ENCODE measurements at regions not wholly inside any gene's neighbourhood (a gene's known extent, or its start where the extent isn't known, plus 50 kb on each side); places are given as distances from the start of the nearest gene placed in this dataset.

DNA sequence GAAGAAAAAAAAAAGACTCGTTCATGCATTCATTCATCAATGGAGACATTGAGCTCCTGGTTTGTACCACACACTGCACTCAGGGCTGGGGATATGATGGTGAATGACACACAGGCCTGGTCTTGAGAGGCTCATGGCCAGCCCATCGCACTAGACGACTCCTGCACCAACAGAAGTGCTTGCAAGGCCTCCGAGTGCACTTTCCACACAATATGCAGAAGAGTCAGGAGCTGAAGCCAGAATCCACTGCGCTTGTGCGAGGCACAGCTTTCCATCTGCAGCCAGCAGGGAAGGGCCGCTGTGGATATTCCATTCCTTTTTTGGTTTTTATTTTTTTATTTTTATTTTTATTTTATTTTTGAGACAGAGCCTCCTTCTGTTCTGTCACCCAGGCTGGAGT is 192.4 kb downstream of the DICER1 start:
- TF ChIP-seq, protein P1, sequence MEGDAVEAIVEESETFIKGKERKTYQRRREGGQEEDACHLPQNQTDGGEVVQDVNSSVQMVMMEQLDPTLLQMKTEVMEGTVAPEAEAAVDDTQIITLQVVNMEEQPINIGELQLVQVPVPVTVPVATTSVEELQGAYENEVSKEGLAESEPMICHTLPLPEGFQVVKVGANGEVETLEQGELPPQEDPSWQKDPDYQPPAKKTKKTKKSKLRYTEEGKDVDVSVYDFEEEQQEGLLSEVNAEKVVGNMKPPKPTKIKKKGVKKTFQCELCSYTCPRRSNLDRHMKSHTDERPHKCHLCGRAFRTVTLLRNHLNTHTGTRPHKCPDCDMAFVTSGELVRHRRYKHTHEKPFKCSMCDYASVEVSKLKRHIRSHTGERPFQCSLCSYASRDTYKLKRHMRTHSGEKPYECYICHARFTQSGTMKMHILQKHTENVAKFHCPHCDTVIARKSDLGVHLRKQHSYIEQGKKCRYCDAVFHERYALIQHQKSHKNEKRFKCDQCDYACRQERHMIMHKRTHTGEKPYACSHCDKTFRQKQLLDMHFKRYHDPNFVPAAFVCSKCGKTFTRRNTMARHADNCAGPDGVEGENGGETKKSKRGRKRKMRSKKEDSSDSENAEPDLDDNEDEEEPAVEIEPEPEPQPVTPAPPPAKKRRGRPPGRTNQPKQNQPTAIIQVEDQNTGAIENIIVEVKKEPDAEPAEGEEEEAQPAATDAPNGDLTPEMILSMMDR (IDR thresholded peaks at IDR 0.05; ENCODE audit: unreplicated experiment) = no peak
- Mint-ChIP-seq H3K36me3 (ENCODE audit: insufficient read depth, unreplicated experiment) (no peaks in the 10 kb centered on the region), H3K9me3 (ENCODE audit: low read depth, unreplicated experiment) (no peaks in the 10 kb centered on the region), H3K27me3 (ENCODE audit: unreplicated experiment) (peaks cover 53% of the 10 kb centered on the region), H3K4me3 (ENCODE audit: low read depth, unreplicated experiment) (no peak overlapping the region), H3K4me1 (ENCODE audit: low read depth, unreplicated experiment) (no peaks in the 10 kb centered on the region), H3K27ac (ENCODE audit: unreplicated experiment) (no peak overlapping the region)
- CTCF ChIA-PET = no interaction called here
- intact Hi-C loops (cut with micrococcal nuclease; ENCODE audit: unreplicated experiment) = no loop called here
- DNase-seq = no peak
- no TSS peak for BruUV-seq (replicated peaks)

DNA sequence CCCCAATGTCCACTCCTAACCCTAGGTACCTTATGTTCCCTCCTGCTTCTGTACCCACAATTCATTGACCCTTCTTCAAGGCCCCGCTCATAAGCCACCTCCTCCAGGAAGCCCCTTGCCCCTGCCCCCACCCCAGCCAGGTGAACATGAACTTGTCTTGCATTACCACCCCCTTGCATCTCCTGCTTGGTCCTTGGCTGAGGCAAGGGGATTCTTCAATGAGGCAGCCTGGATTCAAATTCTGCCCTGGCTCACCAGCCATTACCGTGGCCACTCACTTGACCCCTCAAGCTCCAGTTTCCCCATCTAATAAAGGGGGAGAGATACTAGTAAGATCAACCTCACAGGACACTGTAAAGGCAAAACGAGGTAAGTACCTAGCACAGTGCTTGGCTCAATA is 193.1 kb downstream of the DICER1 start:
- CTCF ChIA-PET = no interaction called here
- TF ChIP-seq, protein P1 (IDR thresholded peaks at IDR 0.05; ENCODE audit: unreplicated experiment) = no peak
- H3K27me3 Mint-ChIP-seq (ENCODE audit: unreplicated experiment) = peaks cover 61% of the 10 kb centered on the region
- no peak overlapping the region for H3K4me3 Mint-ChIP-seq (ENCODE audit: low read depth, unreplicated experiment)
- H3K27ac Mint-ChIP-seq (ENCODE audit: unreplicated experiment) = no peak overlapping the region
- DNase-seq = no peak
- H3K9me3 Mint-ChIP-seq (ENCODE audit: low read depth, unreplicated experiment) = no peaks in the 10 kb centered on the region
- intact Hi-C loops (cut with micrococcal nuclease; ENCODE audit: unreplicated experiment) = no loop called here
- BruUV-seq (replicated peaks) = no TSS peak
- no peaks in the 10 kb centered on the region for H3K4me1 Mint-ChIP-seq (ENCODE audit: low read depth, unreplicated experiment)
- no peaks in the 10 kb centered on the region for H3K36me3 Mint-ChIP-seq (ENCODE audit: insufficient read depth, unreplicated experiment)

DNA sequence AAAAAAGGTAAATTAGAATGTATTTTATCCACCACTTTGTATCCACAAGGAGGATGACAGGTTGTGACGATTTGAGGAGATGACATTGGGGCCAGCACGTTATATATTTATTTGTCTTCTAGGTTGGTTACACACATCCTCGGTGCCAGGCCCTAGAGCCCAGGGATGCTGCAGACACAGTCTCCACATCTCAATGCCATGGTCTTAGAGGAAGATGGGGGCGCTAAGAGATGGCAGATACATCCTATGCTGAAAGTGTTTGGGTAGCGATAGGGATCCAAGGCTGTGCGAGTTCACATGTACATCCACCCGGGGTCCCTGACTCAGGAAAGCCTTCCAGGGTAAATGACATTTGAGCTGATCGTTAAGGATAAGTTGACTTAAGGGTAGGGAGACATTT is 193.1 kb upstream of the GSC start:
- Mint-ChIP-seq H3K9me3 (ENCODE audit: low read depth, unreplicated experiment) (no peaks in the 10 kb centered on the region), H3K4me1 (ENCODE audit: low read depth, unreplicated experiment) (no peaks in the 10 kb centered on the region)
- no TSS peak for BruUV-seq (replicated peaks)

DNA sequence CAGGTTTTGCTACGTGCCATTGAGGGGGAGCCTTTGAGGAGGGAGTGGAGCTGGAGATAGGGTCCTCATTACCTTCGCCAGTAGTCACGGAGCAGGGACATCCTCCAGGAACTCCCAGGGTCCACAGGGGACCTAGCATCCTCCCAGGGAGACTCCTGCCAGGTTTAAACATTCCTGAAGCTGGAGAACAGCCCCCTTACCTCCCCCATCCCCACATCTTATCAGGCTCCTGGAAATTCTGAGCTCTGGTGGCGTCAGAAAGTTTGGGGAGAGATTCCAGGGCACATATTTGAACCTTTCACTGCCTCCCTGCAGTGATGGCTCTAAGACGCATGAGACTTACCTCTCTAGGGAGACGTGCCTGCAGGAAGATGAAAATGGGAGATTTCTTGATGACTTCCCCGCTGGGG is 192.3 kb upstream of the GSC start:
- Mint-ChIP-seq H3K4me1 (ENCODE audit: low read depth, unreplicated experiment) (no peaks in the 10 kb centered on the region), H3K27ac (ENCODE audit: unreplicated experiment) (no peak overlapping the region), H3K36me3 (ENCODE audit: insufficient read depth, unreplicated experiment) (no peaks in the 10 kb centered on the region), H3K9me3 (ENCODE audit: low read depth, unreplicated experiment) (no peaks in the 10 kb centered on the region), H3K27me3 (ENCODE audit: unreplicated experiment) (peaks cover 72% of the 10 kb centered on the region), H3K4me3 (ENCODE audit: low read depth, unreplicated experiment) (no peak overlapping the region)
- intact Hi-C loops (cut with micrococcal nuclease; ENCODE audit: unreplicated experiment) = no loop called here
- CTCF ChIA-PET = no interaction called here
- no TSS peak for BruUV-seq (replicated peaks)
- no peak for DNase-seq
- TF ChIP-seq, protein P1 (IDR thresholded peaks at IDR 0.05; ENCODE audit: unreplicated experiment) = no peak

More for the DNA sequence above, 193.1 kb upstream of the GSC start:
- no peak for DNase-seq
- CTCF ChIA-PET = no interaction called here
- intact Hi-C loops (cut with micrococcal nuclease; ENCODE audit: unreplicated experiment) = no loop called here
- peaks cover 72% of the 10 kb centered on the region for H3K27me3 Mint-ChIP-seq (ENCODE audit: unreplicated experiment)
- TF ChIP-seq, protein P1 (IDR thresholded peaks at IDR 0.05; ENCODE audit: unreplicated experiment) = no peak
- H3K36me3 Mint-ChIP-seq (ENCODE audit: insufficient read depth, unreplicated experiment) = no peaks in the 10 kb centered on the region
- no peak overlapping the region for H3K4me3 Mint-ChIP-seq (ENCODE audit: low read depth, unreplicated experiment)
- no peak overlapping the region for H3K27ac Mint-ChIP-seq (ENCODE audit: unreplicated experiment)

Measured in Calu3 (cell line).